Vagina (tissue), 2 donors: ENCODE measurements at regions not wholly inside any gene's neighbourhood (a gene's known extent, or its start where the extent isn't known, plus 50 kb on each side); places are given as distances from the start of the nearest gene placed in this dataset.

ENCODE experiments used
- POLR2A ChIP-seq, 2 donors: fragments of 450-650 bp; IDR thresholded peaks; one replicate each; pipeline ENCODE4 v1.6.1; 2017; ENCODE audit warnings: antibody characterized with exemption in 2 of 2, mild to moderate bottlenecking in 2 of 2, moderate library complexity in 2 of 2
- POLR2AphosphoS5 ChIP-seq, 2 donors: sonication (generic); formaldehyde crosslinking; IDR thresholded peaks; one replicate each; pipeline ENCODE4 v1.9.0; 2017; ENCODE audit warnings: antibody characterized with exemption in 2 of 2, mild to moderate bottlenecking in 2 of 2, low read depth in 1 of 2; ENCODE audit not compliant: insufficient read depth in 1 of 2
- TF ChIP-seq, protein P1 (sequence below), 3 experiments: fragments of 450-650 bp in 2 of 3; fragments of 200-600 bp in 1 of 3; sonication (generic) in 1 of 3; IDR thresholded peaks; one replicate each; pipeline ENCODE4 v1.5.1; 2017 to 2019; ENCODE audit warnings: antibody characterized with exemption in 3 of 3, mild to moderate bottlenecking in 2 of 3, moderate library complexity in 2 of 3

DNA sequence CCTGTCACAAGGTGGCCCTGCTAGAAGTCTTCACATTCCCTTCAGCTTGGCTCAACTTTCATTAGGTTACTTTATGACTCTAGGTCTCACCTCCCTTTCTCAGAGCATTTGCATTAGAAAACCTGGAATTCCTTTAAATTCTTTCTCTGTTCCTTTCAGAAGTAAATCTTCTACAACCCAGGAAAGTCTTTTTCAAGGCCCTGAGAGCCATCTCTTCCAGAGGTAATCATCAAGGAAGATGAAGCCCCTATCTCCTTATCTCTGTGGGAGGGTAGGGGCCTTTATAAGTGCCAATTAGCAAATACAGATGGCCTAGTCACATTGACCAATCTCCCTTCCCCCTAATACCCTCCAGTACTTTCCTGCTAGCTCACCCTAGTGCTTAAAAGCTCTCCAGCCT is 848.0 kb upstream of the FAM98A start:
- TF ChIP-seq POLR2A (IDR thresholded peaks at IDR 0.05) (no peak), POLR2AphosphoS5 (IDR thresholded peaks at IDR 0.05; ENCODE audit: insufficient read depth in 1 of 2, low read depth in 1 of 2) (no peak)
- TF ChIP-seq, protein P1, sequence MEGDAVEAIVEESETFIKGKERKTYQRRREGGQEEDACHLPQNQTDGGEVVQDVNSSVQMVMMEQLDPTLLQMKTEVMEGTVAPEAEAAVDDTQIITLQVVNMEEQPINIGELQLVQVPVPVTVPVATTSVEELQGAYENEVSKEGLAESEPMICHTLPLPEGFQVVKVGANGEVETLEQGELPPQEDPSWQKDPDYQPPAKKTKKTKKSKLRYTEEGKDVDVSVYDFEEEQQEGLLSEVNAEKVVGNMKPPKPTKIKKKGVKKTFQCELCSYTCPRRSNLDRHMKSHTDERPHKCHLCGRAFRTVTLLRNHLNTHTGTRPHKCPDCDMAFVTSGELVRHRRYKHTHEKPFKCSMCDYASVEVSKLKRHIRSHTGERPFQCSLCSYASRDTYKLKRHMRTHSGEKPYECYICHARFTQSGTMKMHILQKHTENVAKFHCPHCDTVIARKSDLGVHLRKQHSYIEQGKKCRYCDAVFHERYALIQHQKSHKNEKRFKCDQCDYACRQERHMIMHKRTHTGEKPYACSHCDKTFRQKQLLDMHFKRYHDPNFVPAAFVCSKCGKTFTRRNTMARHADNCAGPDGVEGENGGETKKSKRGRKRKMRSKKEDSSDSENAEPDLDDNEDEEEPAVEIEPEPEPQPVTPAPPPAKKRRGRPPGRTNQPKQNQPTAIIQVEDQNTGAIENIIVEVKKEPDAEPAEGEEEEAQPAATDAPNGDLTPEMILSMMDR (IDR thresholded peaks at IDR 0.05), result no peak
